Mesothelial cell of epicardium (in vitro differentiated cells): ENCODE measurements at regions not wholly inside any gene's neighbourhood (a gene's known extent, or its start where the extent isn't known, plus 50 kb on each side); places are given as distances from the start of the nearest gene placed in this dataset.
"Not testable (repeated sequence)": the region's sequence is repeated elsewhere in the genome, so short reads cannot be mapped to it uniquely, and the experiment has no call there.

Experiments used
- DNase-seq, 2 experiments: peaks; one replicate each; pipeline ENCODE4 v3.0.0; 2021; ENCODE audit warnings: low spot score in 2 of 2; ENCODE audit not compliant: unreplicated experiment in 2 of 2
- H3K27ac Mint-ChIP-seq: 2 replicates; pipeline ENCODE4 v1.8.0; 2021; ENCODE audit warnings: mixed read lengths
- H3K27me3 Mint-ChIP-seq: 2 replicates; pipeline ENCODE4 v1.8.0; 2021; ENCODE audit warnings: low read depth, mixed read lengths
- H3K36me3 Mint-ChIP-seq: 2 replicates; pipeline ENCODE4 v1.8.0; 2021; ENCODE audit warnings: mixed read lengths
- H3K4me1 Mint-ChIP-seq: 2 replicates; pipeline ENCODE4 v1.8.0; 2021; ENCODE audit warnings: mixed read lengths
- H3K4me3 Mint-ChIP-seq: 2 replicates; pipeline ENCODE4 v1.8.0; 2021; ENCODE audit warnings: mild to moderate bottlenecking, moderate library complexity, mixed read lengths
- H3K9me3 Mint-ChIP-seq: 2 replicates; pipeline ENCODE4 v1.8.0; 2021; ENCODE audit warnings: mixed read lengths
- TF ChIP-seq, protein P1 (sequence below): fragments of 200-600 bp; sonication (generic); IDR thresholded peaks from one replicate; pipeline ENCODE4 v1.5.0; 2021; ENCODE audit warnings: antibody characterized with exemption; ENCODE audit not compliant: unreplicated experiment

DNA sequence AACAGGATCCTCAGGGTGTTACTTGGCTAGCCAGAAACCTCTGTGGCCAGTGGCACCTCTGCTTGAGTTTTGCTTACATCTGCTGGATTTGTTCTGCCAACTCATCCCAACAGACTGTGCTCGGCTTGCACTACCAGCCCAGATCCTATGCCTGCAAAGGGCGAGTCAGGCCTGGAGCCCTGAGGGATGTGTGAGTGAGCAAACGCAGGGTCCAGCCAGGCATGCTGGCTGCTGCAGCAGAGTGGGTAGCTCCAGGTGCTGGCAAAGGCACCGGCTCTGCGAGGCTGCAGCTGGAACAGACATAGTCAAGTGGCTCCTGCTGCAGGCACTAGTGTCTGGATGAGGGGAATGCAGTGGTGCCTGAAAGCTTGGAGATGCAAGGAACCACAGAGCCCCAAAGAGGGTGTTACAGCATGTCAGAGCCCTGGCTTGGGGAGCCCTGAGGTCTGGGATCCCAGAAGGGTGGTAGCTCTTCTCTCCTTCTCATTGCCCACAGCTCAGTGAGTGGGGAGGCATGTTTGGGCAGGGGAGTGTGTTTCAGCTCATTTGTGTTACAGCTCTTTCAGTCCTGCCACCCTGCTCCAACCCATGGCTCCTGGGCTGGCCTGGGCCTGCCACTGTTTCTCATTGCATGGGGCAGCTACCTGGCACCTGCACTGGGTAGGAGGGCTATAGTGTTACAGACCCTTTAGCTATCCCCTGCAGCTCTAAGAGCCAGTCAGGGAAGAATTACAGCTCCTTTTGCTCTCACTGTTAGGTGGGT, 332.6 kb downstream of the TAF11L14 start:
- H3K27me3 Mint-ChIP-seq = no peaks in the 10 kb centered on the region
- no peak overlapping the region for H3K4me3 Mint-ChIP-seq
- no peaks in the 10 kb centered on the region for H3K4me1 Mint-ChIP-seq
- no peaks in the 10 kb centered on the region for H3K9me3 Mint-ChIP-seq
- no peak for DNase-seq
- no peak overlapping the region for H3K27ac Mint-ChIP-seq
- no peaks in the 10 kb centered on the region for H3K36me3 Mint-ChIP-seq
- TF ChIP-seq, protein P1, sequence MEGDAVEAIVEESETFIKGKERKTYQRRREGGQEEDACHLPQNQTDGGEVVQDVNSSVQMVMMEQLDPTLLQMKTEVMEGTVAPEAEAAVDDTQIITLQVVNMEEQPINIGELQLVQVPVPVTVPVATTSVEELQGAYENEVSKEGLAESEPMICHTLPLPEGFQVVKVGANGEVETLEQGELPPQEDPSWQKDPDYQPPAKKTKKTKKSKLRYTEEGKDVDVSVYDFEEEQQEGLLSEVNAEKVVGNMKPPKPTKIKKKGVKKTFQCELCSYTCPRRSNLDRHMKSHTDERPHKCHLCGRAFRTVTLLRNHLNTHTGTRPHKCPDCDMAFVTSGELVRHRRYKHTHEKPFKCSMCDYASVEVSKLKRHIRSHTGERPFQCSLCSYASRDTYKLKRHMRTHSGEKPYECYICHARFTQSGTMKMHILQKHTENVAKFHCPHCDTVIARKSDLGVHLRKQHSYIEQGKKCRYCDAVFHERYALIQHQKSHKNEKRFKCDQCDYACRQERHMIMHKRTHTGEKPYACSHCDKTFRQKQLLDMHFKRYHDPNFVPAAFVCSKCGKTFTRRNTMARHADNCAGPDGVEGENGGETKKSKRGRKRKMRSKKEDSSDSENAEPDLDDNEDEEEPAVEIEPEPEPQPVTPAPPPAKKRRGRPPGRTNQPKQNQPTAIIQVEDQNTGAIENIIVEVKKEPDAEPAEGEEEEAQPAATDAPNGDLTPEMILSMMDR = no peak

DNA sequence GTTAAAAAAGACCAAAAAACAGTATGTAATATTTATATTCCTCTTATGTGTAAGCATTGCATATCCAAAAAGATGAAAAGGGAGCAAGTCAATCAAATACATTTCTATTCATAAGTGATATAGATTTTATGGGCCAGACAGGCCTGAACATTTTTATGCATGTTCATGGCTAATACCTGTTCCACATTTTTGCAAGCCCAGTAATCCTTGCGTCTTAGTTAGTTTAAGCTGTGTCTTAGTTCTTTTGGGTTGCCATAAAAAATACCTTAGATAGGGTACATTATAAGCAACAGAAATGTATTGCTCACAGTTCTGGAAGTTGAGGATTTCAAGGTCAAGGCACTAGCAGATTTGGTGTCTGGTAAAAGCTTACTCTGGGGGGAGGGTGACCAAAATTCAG, 342.1 kb downstream of the TAF11L14 start:
- Mint-ChIP-seq H3K27me3 (peaks cover 1% of the 10 kb centered on the region), H3K4me1 (no peaks in the 10 kb centered on the region), H3K4me3 (no peak overlapping the region), H3K36me3 (no peaks in the 10 kb centered on the region), H3K27ac (no peak overlapping the region), H3K9me3 (no peaks in the 10 kb centered on the region)
- TF ChIP-seq, protein P1 = no peak
- no peak for DNase-seq

DNA sequence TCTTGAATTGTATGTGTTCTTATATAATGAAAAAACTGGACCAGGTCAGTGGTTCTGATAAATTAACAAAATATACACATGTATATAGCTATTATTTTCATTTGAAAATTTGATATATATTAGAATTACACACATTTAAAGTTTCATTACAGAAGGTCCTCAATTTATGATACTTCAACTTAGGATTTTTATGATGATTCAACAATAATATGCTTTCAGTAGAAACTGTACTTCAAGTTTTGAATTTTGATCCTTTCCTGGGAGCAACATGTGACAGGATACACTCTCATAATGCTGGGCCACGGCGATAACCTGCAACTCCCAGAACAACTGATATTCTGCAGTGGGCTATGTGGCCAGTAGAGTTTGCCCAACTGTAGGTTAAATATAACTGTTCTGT, 344.7 kb downstream of the TAF11L14 start:
- Mint-ChIP-seq H3K36me3 (no peaks in the 10 kb centered on the region), H3K27me3 (no peaks in the 10 kb centered on the region), H3K9me3 (no peaks in the 10 kb centered on the region), H3K27ac (no peak overlapping the region), H3K4me3 (no peak overlapping the region), H3K4me1 (no peaks in the 10 kb centered on the region)
- no peak for DNase-seq
- TF ChIP-seq, protein P1 = no peak

DNA sequence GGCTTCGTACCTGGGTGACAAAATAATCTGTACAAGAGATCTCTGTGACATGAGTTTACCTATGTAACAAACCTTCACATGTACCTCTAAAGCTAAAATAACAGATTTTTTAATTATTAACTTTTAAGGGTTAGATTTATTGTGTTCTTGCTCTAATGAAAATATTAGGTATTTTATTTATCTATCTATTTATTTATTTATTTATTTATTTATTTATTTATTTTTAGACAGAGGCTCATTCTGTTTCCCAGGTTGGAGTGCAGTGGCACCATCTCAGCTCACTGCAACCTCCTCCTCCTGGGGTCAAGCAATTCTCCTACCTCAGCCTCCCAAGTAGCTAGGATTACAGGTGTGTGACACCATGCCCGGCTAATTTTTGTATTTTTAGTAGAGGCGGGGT, 348.4 kb downstream of the TAF11L14 start:
- not testable (repeated sequence) for H3K27me3 Mint-ChIP-seq, H3K4me3 Mint-ChIP-seq, H3K4me1 Mint-ChIP-seq, H3K36me3 Mint-ChIP-seq, DNase-seq, H3K9me3 Mint-ChIP-seq, H3K27ac Mint-ChIP-seq

DNA sequence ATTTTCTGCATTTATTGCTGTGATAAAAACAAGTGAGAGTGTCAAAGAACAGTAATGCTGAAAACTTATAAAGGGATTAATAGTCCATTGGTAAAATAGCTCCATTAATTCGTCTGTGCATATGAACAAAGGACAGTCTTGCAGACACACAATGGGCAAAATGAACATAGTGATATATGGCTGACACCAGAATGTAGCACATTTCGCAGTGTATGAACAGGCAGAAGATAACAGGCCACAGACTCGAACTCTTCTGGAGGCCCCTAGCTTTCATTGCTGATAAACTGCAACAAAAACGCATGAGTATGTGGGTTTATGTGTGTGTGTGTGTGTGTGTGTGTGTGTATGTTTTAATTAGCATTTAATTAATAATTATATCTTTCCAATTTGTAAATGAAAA, 354.8 kb downstream of the TAF11L14 start:
- Mint-ChIP-seq H3K9me3 (no peaks in the 10 kb centered on the region), H3K4me1 (no peaks in the 10 kb centered on the region), H3K4me3 (no peak overlapping the region), H3K36me3 (no peaks in the 10 kb centered on the region), H3K27ac (no peak overlapping the region), H3K27me3 (no peaks in the 10 kb centered on the region)
- no peak for DNase-seq
- TF ChIP-seq, protein P1 = no peak

DNA sequence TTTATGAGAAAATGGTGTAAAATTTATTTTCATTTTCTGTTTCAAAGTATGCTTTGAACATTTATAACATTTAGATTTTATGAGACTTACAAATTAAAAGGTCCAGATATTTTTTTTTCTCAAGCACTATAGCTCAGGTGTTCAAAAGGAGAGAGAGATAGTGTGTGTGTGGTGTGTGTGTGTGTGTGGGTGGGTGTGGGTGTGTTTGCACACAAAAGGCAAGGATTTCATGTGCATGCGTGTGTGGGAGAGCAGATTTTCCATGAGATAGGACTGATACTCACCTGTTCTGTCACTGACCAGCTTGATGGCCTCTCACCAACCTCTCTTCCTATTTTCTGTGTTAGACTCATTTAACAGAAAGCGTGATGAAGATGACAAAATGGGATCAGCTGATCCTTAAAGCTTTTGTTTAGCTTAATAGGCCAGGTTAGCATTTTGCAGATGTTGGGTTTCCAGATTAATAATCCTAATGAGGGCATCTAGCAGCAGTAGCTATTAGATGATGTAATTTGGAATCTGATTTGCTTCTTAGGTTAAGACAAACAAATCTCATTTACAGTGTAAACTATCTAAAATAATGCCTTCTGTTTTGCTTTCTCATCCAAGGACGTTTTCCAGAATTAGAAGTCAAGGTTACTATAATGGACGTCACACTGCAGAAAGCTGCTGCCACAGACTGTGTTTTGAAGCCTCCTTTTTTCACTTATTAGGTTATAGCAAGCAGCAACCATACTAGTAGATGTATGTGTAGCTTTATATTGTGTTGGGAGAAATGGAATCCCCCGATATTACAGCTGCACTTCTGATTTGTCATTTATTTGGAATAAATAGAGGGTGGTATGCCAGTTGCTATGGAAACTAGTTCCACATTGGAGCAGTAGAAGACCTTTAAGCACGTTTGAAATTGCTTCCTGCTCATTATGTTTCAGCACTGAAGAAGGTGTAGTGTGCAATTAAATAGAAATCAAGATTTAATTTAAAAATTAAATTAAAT, 355.6 kb downstream of the TAF11L14 start:
- H3K4me3 Mint-ChIP-seq = no peak overlapping the region
- no peaks in the 10 kb centered on the region for H3K27me3 Mint-ChIP-seq
- no peaks in the 10 kb centered on the region for H3K36me3 Mint-ChIP-seq
- no peak overlapping the region for H3K27ac Mint-ChIP-seq
- TF ChIP-seq, protein P1 = no peak
- no peaks in the 10 kb centered on the region for H3K4me1 Mint-ChIP-seq
- H3K9me3 Mint-ChIP-seq = no peaks in the 10 kb centered on the region
- DNase-seq = no peak
